GM12878 (cell line): ENCODE measurements at regions not wholly inside any gene's neighbourhood (a gene's known extent, or its start where the extent isn't known, plus 50 kb on each side); places are given as distances from the start of the nearest gene placed in this dataset.

Experiments used
- ATAC-seq: fragments of 200-7000 bp; cut with Tn5 transposase; 3 replicates; pipeline ENCODE4 v1.9.1; 2020; ENCODE audit warnings: mild to moderate bottlenecking, moderate library complexity
- BruUV-seq: library from RNA; stranded (reverse); fragments of 400-500 nt; replicated peaks from 2 replicates; lab custom pipeline; 2021; lab: Mats Ljungman, UMichigan
- CTCF ChIA-PET: fragments of 300-600 bp; sonication (Branson Sonifier 250); formaldehyde crosslinking; extraction: SDS; loops from one replicate; lab custom pipeline; 2021; ENCODE audit warnings: inconsistent platforms; lab: Yijun Ruan, JAX
- POLR2A ChIA-PET: fragments of 350-600 bp; formaldehyde crosslinking; extraction: SDS; loops from one replicate; lab custom pipeline; 2021; ENCODE audit warnings: inconsistent platforms; lab: Charles Lee
- RAD21 ChIA-PET: fragments of 300-600 bp; sonication (Branson Sonifier 250); formaldehyde crosslinking; loops from one replicate; lab custom pipeline; 2023; ENCODE audit warnings: antibody characterized with exemption; ENCODE audit not compliant: unreplicated experiment; lab: Charles Lee
- SMC1A ChIA-PET: fragments of 300-600 bp; sonication (Branson Sonifier 250); formaldehyde crosslinking; loops from one replicate; lab custom pipeline; 2023; ENCODE audit not compliant: unreplicated experiment, uncharacterized antibody; lab: Charles Lee
- DNase-seq: peaks from one replicate; pipeline ENCODE4 v3.0.0-alpha.2; 2011; ENCODE audit warnings: low read depth, low spot score
- FAIRE-seq: peaks from 3 replicates; lab custom pipeline; 2011; peaks lifted over from hg19 to GRCh38; lab: Jason Lieb, UNC
- H2AFZ ChIP-seq: 2 replicates; pipeline ENCODE4 v1.6.0; 2011; ENCODE audit warnings: low read depth, low read length, control low read depth; ENCODE audit not compliant: control insufficient read depth
- H3K27ac ChIP-seq: 2 replicates; pipeline ENCODE4 v1.5.1; 2011; ENCODE audit warnings: control low read depth; ENCODE audit not compliant: control insufficient read depth, insufficient read depth
- H3K27me3 ChIP-seq, 2 experiments: replicated peaks in 1 of 2; 2 replicates each; pipeline versions ENCODE4 v1.6.0 to v1.6.1; 2011; ENCODE audit warnings: low read length in 1 of 2; ENCODE audit not compliant: control insufficient read depth in 2 of 2, insufficient read depth in 2 of 2
- H3K36me3 ChIP-seq, 2 experiments: 2 replicates each; pipeline ENCODE4 v1.5.1; 2011; ENCODE audit warnings: low read length in 1 of 2; ENCODE audit not compliant: control insufficient read depth in 2 of 2, insufficient read depth in 2 of 2
- H3K4me1 ChIP-seq: 2 replicates; pipeline ENCODE4 v1.6.1; 2011; ENCODE audit warnings: mild to moderate bottlenecking, low read length, moderate library complexity, mixed read lengths; ENCODE audit not compliant: control insufficient read depth, insufficient read depth
- H3K4me2 ChIP-seq: 2 replicates; pipeline ENCODE4 v1.6.0; 2011; ENCODE audit warnings: control low read depth; ENCODE audit not compliant: control insufficient read depth, insufficient read depth
- H3K4me3 ChIP-seq: fragments of 200-600 bp; sonication (generic); 2 replicates; pipeline ENCODE4 v1.5.1; 2016
- H3K79me2 ChIP-seq: 2 replicates; pipeline ENCODE4 v1.6.0; 2011; ENCODE audit warnings: low read length; ENCODE audit not compliant: control insufficient read depth, insufficient read depth
- H3K9ac ChIP-seq: 2 replicates; pipeline ENCODE4 v1.8.0; 2011; ENCODE audit warnings: low read length, control low read depth, mixed read lengths; ENCODE audit not compliant: control insufficient read depth, insufficient read depth
- H3K9me3 ChIP-seq: replicated peaks from 3 replicates; pipeline ENCODE4 v1.5.1; 2011; ENCODE audit warnings: mild to moderate bottlenecking, low read length; ENCODE audit not compliant: control insufficient read depth, insufficient read depth
- H4K20me1 ChIP-seq: 2 replicates; pipeline ENCODE4 v1.6.0; 2011; ENCODE audit not compliant: control insufficient read depth, insufficient read depth
- E2F4 ChIP-seq: IDR thresholded peaks from 2 replicates; pipeline ENCODE4 v1.6.1; 2012; ENCODE audit warnings: low read depth, low read length, improper control_type of control experiment
- FOS ChIP-seq: IDR thresholded peaks from 3 replicates; pipeline ENCODE4 v1.6.1; 2011; ENCODE audit warnings: borderline replicate concordance; ENCODE audit not compliant: insufficient read length; ENCODE audit errors: extremely low read depth
- IKZF1 ChIP-seq: fragments of 450-650 bp; conservative IDR thresholded peaks from 2 replicates; pipeline ENCODE4 v1.6.1; 2017; ENCODE audit warnings: antibody characterized with exemption, mild to moderate bottlenecking
- MLLT1 ChIP-seq: fragments of 450-650 bp; IDR thresholded peaks from 2 replicates; pipeline ENCODE4 v1.6.1; 2016; ENCODE audit warnings: mild to moderate bottlenecking
- SIX5 ChIP-seq: IDR thresholded peaks from 2 replicates; pipeline ENCODE4 v1.6.1; 2011; ENCODE audit warnings: mild to moderate bottlenecking, low read depth, low read length, moderate library complexity; ENCODE audit not compliant: severe bottlenecking
- SMARCA5 ChIP-seq: fragments of 450-650 bp; IDR thresholded peaks from 2 replicates; pipeline ENCODE4 v1.6.1; 2017; ENCODE audit warnings: mild to moderate bottlenecking
- SMC3 ChIP-seq: IDR thresholded peaks from 2 replicates; pipeline ENCODE4 v1.6.1; 2011; ENCODE audit warnings: low read length, improper control_type of control experiment, borderline replicate concordance
- SP1 ChIP-seq: IDR thresholded peaks from one replicate; pipeline ENCODE4 v1.6.1; 2011; ENCODE audit warnings: low read depth, low read length
- SRF ChIP-seq, 2 experiments: IDR thresholded peaks; 2 replicates each; pipeline ENCODE4 v1.6.1; 2011; ENCODE audit warnings: low read depth in 2 of 2, low read length in 2 of 2, mild to moderate bottlenecking in 1 of 2, moderate library complexity in 1 of 2
- SUPT20H ChIP-seq: IDR thresholded peaks from 2 replicates; pipeline ENCODE4 v1.6.1; 2011; ENCODE audit warnings: low read depth, mild to moderate bottlenecking, low read length, moderate library complexity, borderline replicate concordance; ENCODE audit not compliant: control insufficient read depth
- ZBTB33 ChIP-seq: fragments of 450-650 bp; IDR thresholded peaks from 2 replicates; pipeline ENCODE4 v1.6.1; 2017; ENCODE audit warnings: mild to moderate bottlenecking
- ZZZ3 ChIP-seq: IDR thresholded peaks from 2 replicates; pipeline ENCODE4 v1.6.1; 2011; ENCODE audit warnings: low read depth; ENCODE audit not compliant: control insufficient read depth, insufficient read length
- WGBS: methylation state at CpG from one replicate; pipeline ENCODE4 v1.1.6; 2016; ENCODE audit warnings: low lambda C conversion rate; ENCODE audit not compliant: insufficient replicate concordance, insufficient coverage; ENCODE audit errors: missing lambda C conversion rate; 5-methylcytosine and 5-hydroxymethylcytosine counted together
- in situ Hi-C: fragments of 300-500 bp; cut with MboI; formaldehyde crosslinking; loops from 9 replicates; pipeline ENCODE4 v1.14.3; 2018; ENCODE audit warnings: mixed read lengths
- intact Hi-C: fragments of 100-400 bp; cut with micrococcal nuclease; formaldehyde crosslinking; loops from one replicate; pipeline ENCODE4 v1.14.2; 2022; ENCODE audit not compliant: unreplicated experiment

- no peak for TF ChIP-seq SMARCA5
Observed at GRCh38 chr4:124593494-124593893, 119.0 kb downstream of the ANKRD50 start (continued).

GRCh38 chr4:124594945-124595344 lies 117.6 kb downstream of the ANKRD50 start:
- no TSS peak for BruUV-seq

GRCh38 chr4:124596816-124597215 lies 115.7 kb downstream of the ANKRD50 start:
- Histone ChIP-seq H3K27me3 (no peaks in the 10 kb centered on the region), H4K20me1 (no peaks in the 10 kb centered on the region), H3K36me3 (no peaks in the 10 kb centered on the region), H3K4me2 (no peak overlapping the region), H2AFZ (no peak overlapping the region), H3K9ac (no peak overlapping the region)
- no TSS peak for BruUV-seq
- ChIA-PET CTCF (no interaction called here), RAD21 (no interaction called here)
- TF ChIP-seq ZZZ3 (no peak), ZBTB33 (no peak), SRF (IDR thresholded peaks at IDR 0.05; ENCODE audit: low read depth in 2 of 2, low read length in 2 of 2) (no peak), FOS (no peak), MLLT1 (no peak), IKZF1 (no peak), SMC3 (no peak)
- TF ChIP-seq, all 136 proteins: peak for 0
- WGBS: 8% methylated on average over 4 of the region's 4 CpGs
- Histone ChIP-seq H3K27ac (no peak overlapping the region), H3K79me2 (no peaks in the 10 kb centered on the region), H3K4me3 (no peak overlapping the region), H3K4me1 (no peaks in the 10 kb centered on the region), H3K9me3 (no peaks in the 10 kb centered on the region)
- in situ Hi-C loops: no loop called here
- intact Hi-C loops: no loop called here
- FAIRE-seq (no peak), DNase-seq (no peak), ATAC-seq (no peak)
- ChIA-PET POLR2A (no interaction called here), SMC1A (interaction anchor here (1.4 kb wide), 1 partner anchor 11 kb away, joined by 7 read pairs; no protein-coding TSS in a partner anchor)

More at GRCh38 chr4:124594945-124595344, 117.6 kb downstream of the ANKRD50 start:
- H4K20me1 ChIP-seq: no peaks in the 10 kb centered on the region
- no peaks in the 10 kb centered on the region for H3K4me1 ChIP-seq
- H3K4me2 ChIP-seq: no peak overlapping the region
- in situ Hi-C loops (no loop called here), intact Hi-C loops (no loop called here)
- no peaks in the 10 kb centered on the region for H3K36me3 ChIP-seq
- no peak overlapping the region for H2AFZ ChIP-seq
- ChIA-PET CTCF (no interaction called here), SMC1A (no interaction called here), POLR2A (no interaction called here), RAD21 (no interaction called here)
- 33% methylated on average over 1 of the region's 1 CpG for WGBS
- no peaks in the 10 kb centered on the region for H3K9me3 ChIP-seq
- H3K27me3 ChIP-seq: no peaks in the 10 kb centered on the region
- no peak overlapping the region for H3K9ac ChIP-seq
- TF ChIP-seq SUPT20H (no peak), E2F4 (no peak), SP1 (no peak), SIX5 (no peak)
- H3K4me3 ChIP-seq: no peak overlapping the region
- H3K79me2 ChIP-seq: no peaks in the 10 kb centered on the region
- no peak overlapping the region for H3K27ac ChIP-seq
- DNase-seq: no peak
- no peak for ATAC-seq
- FAIRE-seq: no peak
